ENCODE measurements at regions not wholly inside any gene's neighbourhood (a gene's known extent, or its start where the extent isn't known, plus 50 kb on each side); places are given as distances from the start of the nearest gene placed in this dataset.

- in situ Hi-C loops (cut with MboI; ENCODE audit: low pct_ligation_motif_present in 1 of 4, low pct_unique_long_range_greater_than_20kb in 1 of 4, low sequenced_read_pairs in 3 of 4) = loop anchor here in 1 of 4 donors (25.0 kb wide), 1 partner anchor 433 kb away; no protein-coding TSS in a partner anchor
- intact Hi-C loops (cut with DNase I; ENCODE audit: low total_unique reads) = no loop called here
Measured at GRCh38 chr3:86245360-86245759, 745.6 kb downstream of the VGLL3 start.

GRCh38 chr3:86244905-86245304 is 746.0 kb downstream of the VGLL3 start:
- Histone ChIP-seq H3K36me3 (no peaks in the 10 kb centered on the region), H3K27me3 (no peaks in the 10 kb centered on the region), H3K4me1 (peaks cover 0 to 2% (median 0%) of the 10 kb centered on the region in 4 donors), H3K4me3 (no peak overlapping the region), H3K27ac (no peak overlapping the region), H3K9me3 (no peaks in the 10 kb centered on the region)
- no peak for TF ChIP-seq POLR2AphosphoS5 (IDR thresholded peaks at IDR 0.05)
- TF ChIP-seq CTCF (IDR thresholded peaks at IDR 0.05) = no peak
- no peak for TF ChIP-seq POLR2A (IDR thresholded peaks at IDR 0.05)
- no peak for TF ChIP-seq EP300 (IDR thresholded peaks at IDR 0.05; ENCODE audit: low read depth)
- intact Hi-C loops (cut with DNase I; ENCODE audit: low total_unique reads) = no loop called here
- in situ Hi-C loops (cut with MboI; ENCODE audit: low pct_ligation_motif_present in 1 of 4, low pct_unique_long_range_greater_than_20kb in 1 of 4, low sequenced_read_pairs in 3 of 4) = loop anchor here in 1 of 4 donors (25.0 kb wide), 1 partner anchor 433 kb away; no protein-coding TSS in a partner anchor
- DNase-seq = no peak
- WGBS, 2 donors (ENCODE audit: low coverage in 1 of 2) = 36 to 55% methylated on average over 3 of the region's 3 CpGs

More at GRCh38 chr3:86245360-86245759, 745.6 kb downstream of the VGLL3 start:
- no peaks in the 10 kb centered on the region for H3K36me3 ChIP-seq
- no peaks in the 10 kb centered on the region for H3K27me3 ChIP-seq
- no peaks in the 10 kb centered on the region for H3K9me3 ChIP-seq
- DNase-seq = no peak
- no peak overlapping the region for H3K4me3 ChIP-seq
- H3K4me1 ChIP-seq = peaks cover 0 to 2% (median 0%) of the 10 kb centered on the region in 4 donors
- TF ChIP-seq POLR2AphosphoS5 (IDR thresholded peaks at IDR 0.05) (no peak), POLR2A (IDR thresholded peaks at IDR 0.05) (no peak), EP300 (IDR thresholded peaks at IDR 0.05; ENCODE audit: low read depth) (no peak), CTCF (IDR thresholded peaks at IDR 0.05) (peak in 4 of 5 experiments; percentile 31 to 47 (median 44))
- 6 to 10% methylated on average over 1 of the region's 1 CpG for WGBS, 2 donors (ENCODE audit: low coverage in 1 of 2)
- no peak overlapping the region for H3K27ac ChIP-seq

- intact Hi-C loops (cut with DNase I; ENCODE audit: low total_unique reads) (no loop called here), in situ Hi-C loops (cut with MboI; ENCODE audit: low pct_ligation_motif_present in 1 of 4, low pct_unique_long_range_greater_than_20kb in 1 of 4, low sequenced_read_pairs in 3 of 4) (loop anchor here in 1 of 4 donors (25.0 kb wide), 1 partner anchor 428 kb away; no protein-coding TSS in a partner anchor)
- H3K27me3 ChIP-seq = no peaks in the 10 kb centered on the region
- WGBS, 2 donors (ENCODE audit: low coverage in 1 of 2) = 48 to 54% methylated on average over 2 of the region's 2 CpGs
- DNase-seq = no peak
- H3K27ac ChIP-seq = no peak overlapping the region
- TF ChIP-seq POLR2AphosphoS5 (IDR thresholded peaks at IDR 0.05) = no peak
- TF ChIP-seq CTCF (IDR thresholded peaks at IDR 0.05) = no peak
- no peak for TF ChIP-seq EP300 (IDR thresholded peaks at IDR 0.05; ENCODE audit: low read depth)
- TF ChIP-seq POLR2A (IDR thresholded peaks at IDR 0.05) = no peak
- no peaks in the 10 kb centered on the region for H3K4me1 ChIP-seq
- H3K36me3 ChIP-seq = no peaks in the 10 kb centered on the region
- no peak overlapping the region for H3K4me3 ChIP-seq
- H3K9me3 ChIP-seq = no peaks in the 10 kb centered on the region
Measured at GRCh38 chr3:86239946-86240345, 751.0 kb downstream of the VGLL3 start.

GRCh38 chr3:86234506-86235254 is 756.3 kb downstream of the VGLL3 start:
- no peaks in the 10 kb centered on the region for H3K36me3 ChIP-seq

More at GRCh38 chr3:86234506-86235254, 756.3 kb downstream of the VGLL3 start:
- Histone ChIP-seq H3K4me1 (no peaks in the 10 kb centered on the region), H3K9me3 (no peaks in the 10 kb centered on the region), H3K27ac (no peak overlapping the region), H3K27me3 (no peaks in the 10 kb centered on the region), H3K4me3 (no peak overlapping the region)
- TF ChIP-seq EP300 (IDR thresholded peaks at IDR 0.05; ENCODE audit: low read depth) = no peak
- TF ChIP-seq CTCF (IDR thresholded peaks at IDR 0.05) = no peak
- TF ChIP-seq POLR2A (IDR thresholded peaks at IDR 0.05) = no peak
- no peak for TF ChIP-seq POLR2AphosphoS5 (IDR thresholded peaks at IDR 0.05)
- DNase-seq = no peak
- 57 to 69% methylated on average over 5 of the region's 5 CpGs for WGBS, 2 donors (ENCODE audit: low coverage in 1 of 2)
- intact Hi-C loops (cut with DNase I; ENCODE audit: low total_unique reads) = no loop called here
- in situ Hi-C loops (cut with MboI; ENCODE audit: low pct_ligation_motif_present in 1 of 4, low pct_unique_long_range_greater_than_20kb in 1 of 4, low sequenced_read_pairs in 3 of 4) = loop anchor here in 1 of 4 donors (25.0 kb wide), 1 partner anchor 422 kb away; no protein-coding TSS in a partner anchor

Measured in transverse colon (tissue), 4 donors.